Skin of body (tissue), 1 donor: ENCODE measurements at regions not wholly inside any gene's neighbourhood (a gene's known extent, or its start where the extent isn't known, plus 50 kb on each side); places are given as distances from the start of the nearest gene placed in this dataset.
A peak's percentile ranks its signal among the peaks of the same experiment; 100 is the strongest.

Experiments
- DNase-seq: peaks from one replicate; lab custom pipeline; 2025; lab: John Stamatoyannopoulos, UW

DNA sequence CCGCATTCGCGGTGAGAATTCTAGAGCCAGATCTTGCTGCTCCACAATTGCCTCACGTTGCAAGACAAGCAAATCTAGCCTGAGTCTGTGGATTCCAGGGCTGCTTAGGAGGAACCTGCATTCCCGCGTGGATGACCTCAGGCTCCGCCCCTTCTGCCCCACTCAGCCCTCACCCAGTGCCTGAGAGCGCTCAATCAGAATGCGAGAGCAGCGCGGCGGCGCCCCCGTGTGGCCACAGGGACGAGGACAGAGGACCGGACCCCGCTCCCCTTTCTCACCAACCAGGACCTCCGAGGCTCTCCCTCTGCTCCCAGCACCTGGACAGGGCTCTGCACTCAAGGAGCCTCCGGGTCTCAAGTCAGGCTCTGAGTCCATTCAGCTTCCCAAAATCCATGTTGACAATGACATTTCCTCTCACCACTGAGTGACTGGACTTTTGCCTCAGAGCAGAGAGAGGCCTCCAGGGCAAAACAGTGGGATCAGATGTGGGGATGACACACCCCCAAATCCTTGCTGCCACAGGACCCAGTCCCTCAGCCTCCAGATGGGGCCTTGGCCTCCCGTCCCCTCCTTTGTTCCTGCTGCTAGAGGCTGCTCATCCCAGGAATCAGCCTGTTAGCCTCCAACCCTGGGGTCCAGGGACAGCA, 52.0 kb downstream of the RPP21 start:
- DNase-seq, result peak; percentile 21

DNA sequence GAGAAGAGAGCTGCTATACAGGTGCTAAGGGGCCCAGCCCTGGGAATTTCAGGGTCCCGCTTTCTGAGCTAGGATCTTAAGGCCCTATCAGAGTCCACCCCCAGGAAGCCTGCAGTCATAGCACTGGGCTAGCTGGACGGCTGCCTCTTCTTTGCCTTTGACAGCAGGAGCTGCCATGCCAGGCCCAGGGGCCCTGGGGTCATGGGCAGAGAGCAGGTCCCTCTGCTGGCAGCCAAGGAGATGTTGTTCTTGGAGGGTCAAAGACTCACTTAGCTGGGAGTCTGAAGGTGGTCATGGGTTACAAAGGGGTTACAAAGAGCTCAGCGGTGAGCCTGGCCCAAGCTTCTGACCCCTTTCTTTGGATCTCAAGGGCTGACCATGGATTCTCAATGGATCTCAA, 52.7 kb downstream of the RPP21 start:
- no peak for DNase-seq

DNA sequence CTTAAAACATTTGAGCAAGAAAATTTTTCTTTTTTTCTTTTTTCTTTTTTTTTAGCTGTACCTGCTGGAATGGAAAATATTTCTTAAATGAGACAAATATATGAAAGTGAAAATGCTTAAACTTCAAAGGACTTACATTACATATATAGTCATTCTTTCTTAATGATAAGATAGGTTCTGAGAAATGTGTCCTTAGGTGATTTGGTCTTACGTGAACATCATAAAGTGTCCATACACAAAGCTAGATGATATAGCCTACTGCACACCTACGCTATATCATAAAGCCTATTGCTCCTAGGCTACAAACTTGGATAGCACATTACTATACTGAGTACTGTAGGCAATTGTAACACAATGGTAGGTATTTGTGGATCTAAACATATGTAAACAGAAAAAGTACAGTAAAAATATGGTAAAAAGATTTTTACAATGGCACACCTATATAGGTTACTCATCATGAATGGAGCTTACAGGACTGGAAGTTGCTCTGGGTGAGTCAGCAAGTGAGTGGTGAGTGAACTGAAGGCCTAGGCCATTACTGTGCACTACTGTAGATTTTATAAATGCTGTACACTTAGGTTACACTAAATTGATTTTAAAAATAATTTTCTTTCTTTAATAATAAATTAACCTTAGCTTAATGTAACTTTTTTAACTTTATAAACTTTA, 54.6 kb downstream of the RPP21 start:
- no peak for DNase-seq

DNA sequence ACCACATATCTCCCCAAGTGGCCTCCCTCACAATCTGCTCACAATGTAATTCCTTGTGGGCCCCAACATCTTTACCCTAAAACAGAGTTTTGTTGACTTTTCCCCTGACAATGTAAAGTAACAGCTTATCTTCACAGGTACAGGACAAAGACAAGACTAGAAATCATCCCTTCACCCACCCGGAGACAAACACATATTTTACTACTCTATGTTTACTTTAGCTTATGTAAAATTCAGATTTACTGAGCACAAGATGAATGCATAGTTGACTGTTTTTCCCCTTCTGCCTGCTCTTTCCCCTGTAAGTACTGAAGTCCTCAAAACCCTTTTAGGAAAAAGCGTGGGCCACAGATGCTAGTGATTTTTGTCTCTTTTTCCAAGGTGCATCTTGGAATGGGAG, 61.0 kb downstream of the RPP21 start:
- no peak for DNase-seq

DNA sequence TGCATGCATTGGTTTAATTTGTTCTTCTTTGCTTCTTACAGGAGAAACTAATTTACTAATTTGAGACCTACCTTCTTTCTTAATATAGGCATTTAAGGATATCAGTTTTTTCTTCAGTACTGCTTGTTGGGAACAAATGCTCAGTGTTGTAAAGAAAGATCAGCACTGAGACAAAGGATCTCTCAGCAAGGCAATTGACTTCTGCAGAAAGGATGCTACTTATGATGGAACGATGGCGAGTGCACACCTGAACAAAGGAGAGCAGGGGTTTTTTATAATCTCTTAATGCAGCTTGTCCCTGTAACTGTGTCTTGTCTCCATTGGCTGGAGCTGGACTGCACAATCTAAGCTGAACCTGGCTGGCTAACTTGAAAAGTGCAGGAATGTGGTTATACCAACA, 64.2 kb downstream of the RPP21 start:
- DNase-seq, result no peak

DNA sequence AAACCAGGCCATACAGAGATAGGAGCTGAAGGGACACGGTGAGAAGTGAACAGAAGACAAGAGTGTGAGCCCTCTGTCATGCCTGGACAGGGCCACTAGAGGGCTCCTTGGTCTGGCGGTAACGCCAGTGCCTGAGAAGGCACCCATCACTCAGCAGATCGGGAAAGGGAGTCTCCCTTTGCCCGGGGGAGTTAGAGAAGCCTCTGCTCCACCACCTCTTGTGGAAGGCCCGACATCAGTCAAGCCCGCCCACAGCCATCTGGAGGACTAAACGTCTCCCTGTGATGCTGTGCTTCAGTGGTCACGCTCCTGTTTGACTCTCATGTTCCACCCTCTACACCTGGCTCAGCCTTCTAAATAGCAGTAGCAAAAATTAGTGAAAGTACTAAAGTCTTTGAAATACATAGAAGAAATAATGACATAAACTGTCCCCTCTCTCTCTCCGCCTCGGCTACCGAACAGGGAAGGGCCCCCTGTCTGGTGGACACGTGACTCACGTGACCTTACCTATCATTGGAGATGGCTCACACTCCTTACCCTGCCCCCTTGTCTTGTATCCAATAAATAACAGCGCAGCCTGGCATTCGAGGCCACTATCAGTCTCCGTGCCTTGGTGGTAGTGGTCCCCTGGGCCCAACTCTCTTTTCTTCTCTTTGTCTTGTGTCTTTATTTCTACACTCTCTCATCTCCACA, 66.7 kb downstream of the RPP21 start:
- DNase-seq, result no peak

DNA sequence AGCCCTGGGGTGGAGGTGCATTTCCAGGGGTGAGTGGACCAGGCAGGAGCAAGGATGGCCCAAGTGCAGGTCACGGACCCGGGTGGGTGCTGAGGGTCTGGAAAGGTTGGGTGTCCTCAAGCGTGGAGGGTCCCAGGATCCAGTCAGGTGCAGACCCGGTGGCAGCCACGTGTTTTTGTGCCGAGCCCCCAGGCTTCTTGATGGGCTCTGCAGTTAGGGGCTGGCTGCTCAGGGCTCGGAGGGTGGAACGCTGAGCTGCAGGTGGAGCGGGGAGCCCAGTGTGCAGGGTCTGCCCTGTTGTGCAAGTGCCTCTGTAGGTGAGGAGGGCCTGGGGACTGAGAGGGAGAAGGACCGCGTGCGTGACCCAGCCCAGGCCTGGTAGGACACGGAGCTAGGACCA, 70.9 kb upstream of the HLA-E start:
- DNase-seq, result no peak

DNA sequence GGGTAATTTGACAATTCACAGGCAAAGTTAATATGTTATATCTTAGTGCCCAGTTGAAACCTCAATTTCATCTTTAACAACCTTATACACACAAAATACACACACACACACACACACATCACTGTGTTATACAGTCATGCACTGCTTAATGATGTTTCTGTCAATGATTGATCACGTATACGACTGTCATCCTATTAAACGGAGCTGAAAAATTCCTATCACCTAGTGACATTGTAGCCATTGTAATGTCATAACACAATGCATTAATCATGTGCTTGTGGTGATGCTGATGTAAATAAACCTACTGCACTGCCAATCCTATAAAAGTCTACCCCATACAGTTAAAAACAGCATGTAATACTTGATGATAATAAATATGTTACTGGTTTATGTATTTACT, 64.8 kb upstream of the HLA-E start:
- no peak for DNase-seq
